ENCODE measurements at regions not wholly inside any gene's neighbourhood (a gene's known extent, or its start where the extent isn't known, plus 50 kb on each side); places are given as distances from the start of the nearest gene placed in this dataset.

DNA sequence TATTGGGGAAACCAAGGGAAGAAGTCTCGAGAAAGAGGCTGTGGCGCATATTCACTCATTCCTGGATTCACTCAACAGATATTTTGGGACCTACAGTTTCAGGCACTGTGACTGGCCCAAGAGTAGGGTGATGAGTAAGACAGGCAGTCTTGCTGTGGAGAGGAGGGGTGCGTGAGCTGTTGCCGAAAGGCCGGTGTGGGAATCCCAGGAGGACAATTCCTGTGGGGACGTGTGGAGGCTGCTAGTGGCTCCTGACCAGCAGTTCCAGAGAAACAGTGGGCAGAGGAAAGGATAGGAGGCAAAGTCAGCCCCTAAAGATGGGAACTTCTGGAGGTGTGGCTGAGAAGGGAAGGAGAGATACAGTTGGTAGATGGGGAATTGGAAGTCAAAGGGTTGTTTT is 59.3 kb upstream of the GRB10 start:
- TF ChIP-seq, protein P1, sequence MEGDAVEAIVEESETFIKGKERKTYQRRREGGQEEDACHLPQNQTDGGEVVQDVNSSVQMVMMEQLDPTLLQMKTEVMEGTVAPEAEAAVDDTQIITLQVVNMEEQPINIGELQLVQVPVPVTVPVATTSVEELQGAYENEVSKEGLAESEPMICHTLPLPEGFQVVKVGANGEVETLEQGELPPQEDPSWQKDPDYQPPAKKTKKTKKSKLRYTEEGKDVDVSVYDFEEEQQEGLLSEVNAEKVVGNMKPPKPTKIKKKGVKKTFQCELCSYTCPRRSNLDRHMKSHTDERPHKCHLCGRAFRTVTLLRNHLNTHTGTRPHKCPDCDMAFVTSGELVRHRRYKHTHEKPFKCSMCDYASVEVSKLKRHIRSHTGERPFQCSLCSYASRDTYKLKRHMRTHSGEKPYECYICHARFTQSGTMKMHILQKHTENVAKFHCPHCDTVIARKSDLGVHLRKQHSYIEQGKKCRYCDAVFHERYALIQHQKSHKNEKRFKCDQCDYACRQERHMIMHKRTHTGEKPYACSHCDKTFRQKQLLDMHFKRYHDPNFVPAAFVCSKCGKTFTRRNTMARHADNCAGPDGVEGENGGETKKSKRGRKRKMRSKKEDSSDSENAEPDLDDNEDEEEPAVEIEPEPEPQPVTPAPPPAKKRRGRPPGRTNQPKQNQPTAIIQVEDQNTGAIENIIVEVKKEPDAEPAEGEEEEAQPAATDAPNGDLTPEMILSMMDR (IDR thresholded peaks at IDR 0.05; ENCODE audit: insufficient read depth, low read length), result no peak
- no peak for DNase-seq (ENCODE audit: low read depth)
- H3K4me3 ChIP-seq (ENCODE audit: low read depth, low read length), result no peak overlapping the region

DNA sequence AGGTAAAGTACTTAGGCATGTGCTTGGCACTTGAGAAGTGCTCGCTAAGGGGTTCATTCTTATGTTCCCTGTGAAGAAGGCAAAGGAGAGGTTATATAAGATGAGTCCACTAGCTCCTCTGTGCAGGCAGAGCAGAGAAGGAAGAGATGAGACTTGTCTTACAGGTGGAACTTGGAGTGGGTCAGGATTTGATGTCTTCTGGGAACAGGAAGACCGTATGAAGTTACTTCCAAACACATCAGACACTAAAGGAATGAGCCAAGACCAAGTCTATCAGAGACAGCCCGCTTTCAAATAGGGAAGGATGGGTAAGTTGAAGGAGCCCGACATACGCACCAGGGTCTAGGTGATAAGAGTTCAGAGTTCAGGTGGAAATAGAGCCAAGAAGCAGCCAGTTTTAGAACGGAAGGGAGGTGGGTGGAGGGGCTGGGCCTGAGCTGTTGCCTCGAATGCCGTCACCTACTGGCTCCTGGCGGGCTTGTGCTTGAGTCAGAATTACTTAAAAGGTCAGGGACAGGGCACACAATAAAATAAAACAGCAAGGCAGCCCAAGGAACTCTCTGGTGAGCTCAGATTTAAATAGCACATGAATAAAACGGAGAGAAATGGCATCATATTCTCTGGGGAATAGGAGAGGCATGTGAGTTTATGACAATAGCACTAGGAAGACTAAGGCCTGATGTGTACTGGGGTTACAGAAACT is 56.1 kb upstream of the GRB10 start:
- peak; percentile 91 for DNase-seq (ENCODE audit: low read depth)
- TF ChIP-seq, protein P1 (IDR thresholded peaks at IDR 0.05; ENCODE audit: insufficient read depth, low read length), result no peak
- H3K4me3 ChIP-seq (ENCODE audit: low read depth, low read length), result no peak overlapping the region

DNA sequence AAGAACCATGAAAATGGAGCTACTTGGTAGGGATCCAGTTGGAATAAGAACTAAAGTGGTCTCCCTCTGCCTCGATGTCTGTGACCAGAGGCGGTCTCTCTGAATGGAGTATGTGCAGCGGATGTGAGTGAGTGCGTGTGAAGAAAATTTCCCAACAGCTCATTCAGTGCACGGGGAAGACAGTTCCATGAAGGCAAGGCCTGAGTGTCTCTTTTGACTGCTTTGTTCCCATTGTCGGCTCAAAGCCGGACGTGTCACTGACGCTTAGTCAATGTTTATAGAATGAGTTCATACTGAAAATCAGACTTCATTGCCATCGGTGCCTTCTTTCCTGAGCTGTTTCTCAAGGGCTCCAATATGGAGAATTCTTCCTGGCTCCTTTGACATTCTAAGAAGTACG is 55.3 kb upstream of the GRB10 start:
- TF ChIP-seq, protein P1 (IDR thresholded peaks at IDR 0.05; ENCODE audit: insufficient read depth, low read length), result no peak
- no peak overlapping the region for H3K4me3 ChIP-seq (ENCODE audit: low read depth, low read length)
- peak; percentile 73 for DNase-seq (ENCODE audit: low read depth)

DNA sequence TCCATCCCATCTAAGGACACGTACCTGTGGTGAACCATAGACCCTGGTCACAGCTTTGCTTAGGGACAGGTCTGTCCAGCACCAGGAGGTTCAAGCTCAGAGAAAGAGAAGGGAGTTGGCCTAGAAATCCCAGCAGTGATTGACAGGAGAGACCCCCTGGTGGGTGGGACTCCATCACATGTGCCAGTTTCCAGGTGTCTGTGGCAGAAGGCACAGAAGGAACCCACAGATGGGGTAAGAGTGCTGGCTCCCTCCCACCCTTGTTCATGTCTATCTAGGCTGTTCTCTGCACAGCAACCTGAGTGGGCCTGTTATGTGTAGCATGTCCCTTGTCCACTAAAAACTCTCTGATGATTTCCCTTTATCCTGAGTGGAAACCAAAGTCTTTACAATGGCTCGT is 54.0 kb upstream of the GRB10 start:
- no peak for DNase-seq (ENCODE audit: low read depth)
- H3K4me3 ChIP-seq (ENCODE audit: low read depth, low read length), result no peak overlapping the region
- TF ChIP-seq, protein P1 (IDR thresholded peaks at IDR 0.05; ENCODE audit: insufficient read depth, low read length), result no peak

DNA sequence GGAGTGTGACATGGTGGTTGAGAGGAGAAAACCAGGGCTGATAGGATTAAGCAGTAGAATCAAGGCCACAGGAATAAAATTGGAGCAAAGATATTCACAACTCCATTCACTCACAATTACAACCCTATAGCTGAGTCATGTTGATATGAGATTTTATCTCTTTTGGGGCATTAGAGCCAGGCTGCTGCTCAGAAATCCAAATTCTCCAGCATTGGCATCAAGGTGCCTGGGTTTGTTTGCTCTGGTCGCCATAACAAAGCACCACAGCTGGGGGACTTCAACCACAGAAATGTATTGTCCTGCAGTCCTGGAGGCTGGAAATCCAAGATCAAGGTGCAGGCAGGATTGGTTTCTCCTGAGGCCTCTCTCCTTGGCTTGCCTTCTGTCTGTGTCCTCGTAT is 52.5 kb upstream of the GRB10 start:
- no peak for DNase-seq (ENCODE audit: low read depth)
- TF ChIP-seq, protein P1 (IDR thresholded peaks at IDR 0.05; ENCODE audit: insufficient read depth, low read length), result no peak
- no peak overlapping the region for H3K4me3 ChIP-seq (ENCODE audit: low read depth, low read length)

DNA sequence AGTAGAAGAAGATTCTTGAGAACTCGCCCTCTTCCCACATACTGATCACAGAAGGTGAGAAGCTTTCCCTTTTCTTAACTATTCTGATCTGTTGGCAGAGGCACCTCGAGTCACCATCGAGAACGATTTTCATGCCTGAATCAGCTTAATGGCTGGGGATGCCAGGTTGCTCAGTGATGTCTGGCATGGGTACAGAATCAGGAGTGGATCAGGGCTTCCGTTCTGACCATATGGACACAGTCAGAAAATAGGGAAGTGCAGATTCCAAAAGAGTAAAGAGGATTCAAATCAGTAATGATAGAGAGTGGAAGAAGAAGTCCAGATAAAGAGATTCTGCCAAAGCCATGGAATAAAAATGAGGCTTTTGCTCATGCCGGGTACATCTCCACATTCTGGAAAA is 52.0 kb upstream of the GRB10 start:
- TF ChIP-seq, protein P1 (IDR thresholded peaks at IDR 0.05; ENCODE audit: insufficient read depth, low read length), result no peak
- DNase-seq (ENCODE audit: low read depth), result no peak
- no peak overlapping the region for H3K4me3 ChIP-seq (ENCODE audit: low read depth, low read length)

DNA sequence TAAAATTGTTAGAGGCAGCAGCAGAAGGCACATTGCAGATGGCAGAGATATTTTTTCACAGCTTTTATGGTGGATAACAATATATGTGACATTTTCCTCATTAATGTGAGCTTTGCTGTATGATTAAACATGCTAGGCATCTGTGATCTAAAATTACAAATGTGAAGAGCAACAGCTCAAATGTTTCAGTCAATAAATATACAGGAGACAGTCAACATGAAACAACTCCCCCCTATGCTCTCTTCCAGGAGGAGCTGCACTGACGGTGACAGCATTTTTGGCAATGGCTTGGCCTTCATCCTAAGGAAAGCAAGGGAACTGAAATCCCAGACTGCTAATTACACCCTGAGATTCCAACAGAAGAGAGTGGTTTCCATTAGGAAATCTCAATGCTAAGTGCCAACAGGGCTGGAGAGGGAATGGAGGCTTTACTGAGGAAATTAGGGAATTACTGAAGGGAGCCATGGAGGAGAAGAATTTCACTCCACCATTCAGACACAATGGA is 51.4 kb upstream of the GRB10 start:
- TF ChIP-seq, protein P1 (IDR thresholded peaks at IDR 0.05; ENCODE audit: insufficient read depth, low read length), result no peak
- H3K4me3 ChIP-seq (ENCODE audit: low read depth, low read length), result no peak overlapping the region
- no peak for DNase-seq (ENCODE audit: low read depth)
